IMR-90 (cell line): ENCODE measurements at regions not wholly inside any gene's neighbourhood (a gene's known extent, or its start where the extent isn't known, plus 50 kb on each side); places are given as distances from the start of the nearest gene placed in this dataset.
A peak's percentile ranks its signal among the peaks of the same experiment; 100 is the strongest.

ENCODE experiments used
- ATAC-seq: fragments of 200-7000 bp; cut with Tn5 transposase; 2 replicates; pipeline ENCODE4 v1.9.1; 2020; ENCODE audit warnings: low read depth, mild to moderate bottlenecking, moderate library complexity
- BruUV-seq: library from RNA; stranded (reverse); fragments of 400-500 nt; replicated peaks from 2 replicates; lab custom pipeline; 2021; lab: Mats Ljungman, UMichigan
- CTCF ChIA-PET: fragments of 300-600 bp; formaldehyde crosslinking; extraction: SDS; loops from one replicate; lab custom pipeline; 2021; ENCODE audit warnings: antibody characterized with exemption; lab: Yijun Ruan, JAX
- POLR2A ChIA-PET: fragments of 300-600 bp; sonication (Branson Sonifier 250); formaldehyde crosslinking; loops from one replicate; lab custom pipeline; 2022; ENCODE audit warnings: antibody characterized with exemption; ENCODE audit not compliant: unreplicated experiment; lab: Charles Lee
- DNase-seq: peaks from one replicate; pipeline ENCODE4 v3.0.0; 2013
- H2AFZ ChIP-seq: replicated peaks from 2 replicates; pipeline ENCODE3; 2013; ENCODE audit warnings: low read length, mild to moderate bottlenecking; ENCODE audit not compliant: poor library complexity
- H2AK5ac ChIP-seq: 2 replicates; pipeline ENCODE4 v1.6.1; 2013; ENCODE audit warnings: low read depth, low read length, inconsistent platforms
- H2AK9ac ChIP-seq: replicated peaks from 2 replicates; pipeline ENCODE3; 2013; ENCODE audit warnings: mild to moderate bottlenecking, low read depth, low read length, moderate library complexity; ENCODE audit not compliant: poor library complexity
- H2BK120ac ChIP-seq: 2 replicates; pipeline ENCODE4 v1.6.1; 2013; ENCODE audit warnings: low read depth, low read length, inconsistent platforms
- H2BK15ac ChIP-seq: 3 replicates; pipeline ENCODE4 v1.6.1; 2013; ENCODE audit warnings: low read depth, low read length, inconsistent platforms
- H2BK20ac ChIP-seq: 2 replicates; pipeline ENCODE4 v1.6.1; 2013; ENCODE audit warnings: low read depth, mild to moderate bottlenecking, inconsistent platforms, low read length, moderate library complexity
- H2BK5ac ChIP-seq: 2 replicates; pipeline ENCODE4 v1.6.1; 2013; ENCODE audit warnings: mild to moderate bottlenecking, low read depth, low read length, inconsistent platforms; ENCODE audit not compliant: poor library complexity, severe bottlenecking
- H3K14ac ChIP-seq: replicated peaks from 2 replicates; pipeline ENCODE4 v1.6.1; 2013; ENCODE audit warnings: low read depth, low read length, inconsistent platforms
- H3K18ac ChIP-seq: 2 replicates; pipeline ENCODE4 v1.6.1; 2013; ENCODE audit warnings: low read depth, low read length, control low read depth
- H3K23ac ChIP-seq: 2 replicates; pipeline ENCODE4 v1.6.1; 2013; ENCODE audit warnings: low read depth, low read length, inconsistent platforms
- H3K27ac ChIP-seq: 2 replicates; pipeline ENCODE4 v1.5.1; 2013; ENCODE audit warnings: mild to moderate bottlenecking, control low read depth, low read length; ENCODE audit not compliant: insufficient read depth
- H3K27me3 ChIP-seq: 2 replicates; pipeline ENCODE4 v1.6.1; 2013; ENCODE audit warnings: low read length; ENCODE audit not compliant: control insufficient read depth, insufficient read depth
- H3K36me3 ChIP-seq: 2 replicates; pipeline ENCODE4 v1.6.1; 2013; ENCODE audit warnings: low read length, mixed read lengths; ENCODE audit not compliant: control insufficient read depth, insufficient read depth
- H3K4ac ChIP-seq: 2 replicates; pipeline ENCODE4 v1.6.1; 2013; ENCODE audit warnings: low read depth, low read length, inconsistent platforms
- H3K4me1 ChIP-seq: 2 replicates; pipeline ENCODE4 v1.6.1; 2013; ENCODE audit warnings: low read length, mixed read lengths; ENCODE audit not compliant: control insufficient read depth, insufficient read depth
- H3K4me2 ChIP-seq: 2 replicates; pipeline ENCODE4 v1.6.1; 2013; ENCODE audit warnings: low read depth, mild to moderate bottlenecking, control low read depth, low read length, moderate library complexity
- H3K4me3 ChIP-seq: 2 replicates; pipeline ENCODE4 v1.5.1; 2013; ENCODE audit warnings: low read depth, mild to moderate bottlenecking, control low read depth, low read length, moderate library complexity; ENCODE audit not compliant: insufficient read depth
- H3K56ac ChIP-seq: 2 replicates; pipeline ENCODE4 v1.6.1; 2013; ENCODE audit warnings: low read length, inconsistent platforms; ENCODE audit not compliant: insufficient read depth; ENCODE audit errors: extremely low read depth
- H3K79me1 ChIP-seq, 2 experiments: 2 replicates each; pipeline ENCODE4 v1.6.1; 2013; ENCODE audit warnings: low read length in 2 of 2, inconsistent platforms in 1 of 2, low read depth in 1 of 2
- H3K9ac ChIP-seq: 2 replicates; pipeline ENCODE4 v1.6.1; 2013; ENCODE audit warnings: low read depth, low read length, control low read depth
- H3K9me1 ChIP-seq: 2 replicates; pipeline ENCODE4 v1.6.1; 2013; ENCODE audit warnings: low read length, inconsistent platforms; ENCODE audit not compliant: insufficient read depth
- H3K9me3 ChIP-seq: 2 replicates; pipeline ENCODE4 v1.6.1; 2013; ENCODE audit warnings: low read length; ENCODE audit not compliant: control insufficient read depth, insufficient read depth
- H4K20me1 ChIP-seq: 2 replicates; pipeline ENCODE4 v1.6.1; 2013; ENCODE audit warnings: low read length, inconsistent platforms; ENCODE audit not compliant: insufficient read depth
- H4K5ac ChIP-seq: 2 replicates; pipeline ENCODE4 v1.6.1; 2013; ENCODE audit warnings: mild to moderate bottlenecking, low read depth, low read length, control low read depth
- H4K8ac ChIP-seq, 2 experiments: 2 replicates each; pipeline ENCODE4 v1.6.1; 2013; ENCODE audit warnings: low read depth in 2 of 2, low read length in 2 of 2, control low read depth in 1 of 2, inconsistent platforms in 1 of 2
- H4K91ac ChIP-seq: 2 replicates; pipeline ENCODE4 v1.6.1; 2013; ENCODE audit warnings: low read depth, low read length, inconsistent platforms; ENCODE audit not compliant: insufficient read depth
- BHLHE40 ChIP-seq: fragments of 150-350 bp; IDR thresholded peaks from 2 replicates; pipeline ENCODE4 v1.6.1; 2016; ENCODE audit warnings: mild to moderate bottlenecking, low read depth, low read length
- CHD1 ChIP-seq: IDR thresholded peaks from 2 replicates; pipeline ENCODE4 v1.6.1; 2012; ENCODE audit warnings: low read depth, low read length, improper control_type of control experiment
- CTCF ChIP-seq: conservative IDR thresholded peaks from 2 replicates; pipeline ENCODE4 v1.5.1; 2012; ENCODE audit warnings: mild to moderate bottlenecking, low read depth, low read length, improper control_type of control experiment
- MXI1 ChIP-seq: IDR thresholded peaks from 2 replicates; pipeline ENCODE4 v1.6.1; 2012; ENCODE audit warnings: low read depth, mild to moderate bottlenecking, low read length, moderate library complexity, borderline replicate concordance
- NFE2L2 ChIP-seq: fragments of 150-350 bp; IDR thresholded peaks from 2 replicates; pipeline ENCODE4 v1.6.1; 2016; ENCODE audit warnings: low read depth, mild to moderate bottlenecking, low read length
- POLR2A ChIP-seq: IDR thresholded peaks from 2 replicates; pipeline ENCODE4 v1.6.1; 2012; ENCODE audit warnings: mild to moderate bottlenecking, low read depth, low read length
- RAD21 ChIP-seq: IDR thresholded peaks from 2 replicates; pipeline ENCODE4 v1.6.1; 2012; ENCODE audit warnings: low read length, improper control_type of control experiment
- RFX5 ChIP-seq: IDR thresholded peaks from 2 replicates; pipeline ENCODE4 v1.8.0; 2012; ENCODE audit warnings: low read depth, mild to moderate bottlenecking, low read length, moderate library complexity
- WGBS, 2 experiments: methylation state at CpG; one replicate each; pipeline versions ENCODE4 v1.1.5 to v1.1.7; 2013; ENCODE audit warnings: missing lambda C conversion rate in 2 of 2; ENCODE audit not compliant: insufficient read length in 1 of 2; ENCODE audit errors: extremely low coverage in 2 of 2; 5-methylcytosine and 5-hydroxymethylcytosine counted together
- dilution Hi-C: fragments of 300-500 bp; cut with HindIII; formaldehyde crosslinking; loops from one replicate; pipeline ENCODE4 v1.14.3; 2018; ENCODE audit warnings: low sequenced_read_pairs; ENCODE audit not compliant: unreplicated experiment
- in situ Hi-C: fragments of 300-500 bp; cut with MboI; formaldehyde crosslinking; loops from 3 replicates; pipeline ENCODE4 v1.14.3; 2019; ENCODE audit warnings: low sequenced_read_pairs, inconsistent platforms, mixed read lengths
- intact Hi-C: fragments of 100-400 bp; cut with micrococcal nuclease; formaldehyde crosslinking; loops from 2 replicates; pipeline ENCODE4 v1.10.0; 2022
- TF ChIP-seq, protein P1 (sequence below): fragments of 150-350 bp; IDR thresholded peaks from 2 replicates; pipeline ENCODE4 v1.6.1; 2016; ENCODE audit warnings: low read depth, mild to moderate bottlenecking, low read length, moderate library complexity, borderline replicate concordance

DNA sequence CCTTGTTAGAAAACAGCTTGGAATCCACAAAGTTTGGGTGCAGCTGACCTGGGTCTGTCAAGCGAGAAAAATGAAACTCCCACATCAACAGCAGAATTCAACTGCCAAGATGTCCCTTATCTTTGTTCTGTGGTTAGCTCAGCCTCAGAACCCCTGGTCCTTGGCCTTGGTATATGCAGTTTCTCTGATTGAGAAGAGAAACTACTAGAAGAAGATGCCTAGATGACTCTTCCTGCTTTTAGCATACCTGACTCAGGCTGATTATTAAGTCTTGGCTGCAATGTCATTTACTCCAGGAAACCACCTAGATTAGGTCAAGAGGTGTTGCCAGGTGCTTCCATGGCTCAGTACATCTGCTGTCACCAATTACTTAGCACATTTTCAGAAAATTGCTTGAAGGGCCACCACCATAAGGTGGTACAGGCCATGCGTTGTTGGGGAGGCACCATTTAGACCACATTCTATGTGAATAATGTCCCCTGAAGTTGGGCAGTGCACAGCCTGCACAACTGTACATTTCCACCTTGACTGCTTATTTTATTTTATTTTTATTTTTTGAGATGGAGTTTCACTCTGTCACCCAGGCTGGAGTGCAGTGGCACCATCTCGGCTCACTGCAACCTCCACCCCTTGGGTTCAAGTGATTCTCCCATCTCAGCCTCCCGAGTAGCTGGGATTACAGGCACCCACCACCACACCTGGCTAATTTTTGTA, 59.4 kb upstream of the ZNF438 start:
- no peak overlapping the region for H2BK15ac ChIP-seq
- no peak for TF ChIP-seq RFX5
- no peak for TF ChIP-seq MXI1
- no peak for TF ChIP-seq CTCF
- no peak for TF ChIP-seq RAD21
- TF ChIP-seq, protein P1, sequence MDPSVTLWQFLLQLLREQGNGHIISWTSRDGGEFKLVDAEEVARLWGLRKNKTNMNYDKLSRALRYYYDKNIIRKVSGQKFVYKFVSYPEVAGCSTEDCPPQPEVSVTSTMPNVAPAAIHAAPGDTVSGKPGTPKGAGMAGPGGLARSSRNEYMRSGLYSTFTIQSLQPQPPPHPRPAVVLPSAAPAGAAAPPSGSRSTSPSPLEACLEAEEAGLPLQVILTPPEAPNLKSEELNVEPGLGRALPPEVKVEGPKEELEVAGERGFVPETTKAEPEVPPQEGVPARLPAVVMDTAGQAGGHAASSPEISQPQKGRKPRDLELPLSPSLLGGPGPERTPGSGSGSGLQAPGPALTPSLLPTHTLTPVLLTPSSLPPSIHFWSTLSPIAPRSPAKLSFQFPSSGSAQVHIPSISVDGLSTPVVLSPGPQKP, result no peak
- no peak for TF ChIP-seq POLR2A
- no peak for TF ChIP-seq BHLHE40
- no peak for TF ChIP-seq NFE2L2
- TF ChIP-seq CHD1, result no peak
- in situ Hi-C loops (no loop called here), intact Hi-C loops (no loop called here), dilution Hi-C loops (no loop called here)
- H4K8ac ChIP-seq, result 0 out of 4 replicates have a peak overlapping the region, but pooled peaks of 1 of the 2 experiments have one; percentile 1
- H2AFZ ChIP-seq, result no peak overlapping the region
- H4K5ac ChIP-seq, result no peak overlapping the region; the same call in 1 of the 2 replicates
- H3K9ac ChIP-seq, result no peak overlapping the region
- BruUV-seq, result no TSS peak
- H3K4me3 ChIP-seq, result no peak overlapping the region
- no peak overlapping the region for H3K18ac ChIP-seq
- H3K27me3 ChIP-seq, result no peaks in the 10 kb centered on the region
- H2BK5ac ChIP-seq, result no peak overlapping the region
- ATAC-seq (no peak), DNase-seq (peak; percentile 51)
- CTCF ChIA-PET, result no interaction called here
- no peaks in the 10 kb centered on the region for H3K9me3 ChIP-seq
- H2BK20ac ChIP-seq, result no peak overlapping the region
- POLR2A ChIA-PET, result no interaction called here
- H3K4me2 ChIP-seq, result no peak overlapping the region
- no peaks in the 10 kb centered on the region for H3K36me3 ChIP-seq
- no peak overlapping the region for H4K91ac ChIP-seq
- no peaks in the 10 kb centered on the region for H4K20me1 ChIP-seq
- H3K9me1 ChIP-seq, result no peaks in the 10 kb centered on the region
- H3K4ac ChIP-seq, result 0 out of 2 replicates have a peak overlapping the region, but pooled peaks have one; percentile 15
- H3K79me1 ChIP-seq, result no peaks in the 10 kb centered on the region
- no peak overlapping the region for H3K56ac ChIP-seq
- H3K14ac ChIP-seq, result no peak overlapping the region; the same call in 1 of the 2 replicates
- no peaks in the 10 kb centered on the region for H3K4me1 ChIP-seq
- no peak overlapping the region for H3K23ac ChIP-seq
- no peak overlapping the region for H2BK120ac ChIP-seq
- no peak overlapping the region for H3K27ac ChIP-seq
- peak overlapping the region; percentile 43; the same call in 1 of the 2 replicates for H2AK5ac ChIP-seq
- WGBS, 2 experiments, result no CpG with 5 or more reads among the region's 4 CpGs
- no peak overlapping the region for H2AK9ac ChIP-seq
